H1 (cell line): ENCODE measurements at regions not wholly inside any gene's neighbourhood (a gene's known extent, or its start where the extent isn't known, plus 50 kb on each side); places are given as distances from the start of the nearest gene placed in this dataset.

Experiments used
- CTCF ChIA-PET: fragments of 300-600 bp; sonication (Branson Sonifier 250); formaldehyde crosslinking; loops from one replicate; lab custom pipeline; 2021; ENCODE audit not compliant: partially characterized antibody; lab: Charles Lee
- POLR2A ChIA-PET: fragments of 300-600 bp; sonication (Branson Sonifier 250); formaldehyde crosslinking; loops from one replicate; lab custom pipeline; 2021; ENCODE audit warnings: inconsistent platforms; ENCODE audit not compliant: partially characterized antibody; lab: Charles Lee
- DNase-seq, 2 experiments: peaks; one replicate each; pipeline versions ENCODE4 v3.0.0 to v3.0.0-alpha.2; 2010 to 2022; ENCODE audit warnings: low spot score in 2 of 2, low read depth in 1 of 2, mixed read lengths in 1 of 2
- FAIRE-seq: peaks from 2 replicates; lab custom pipeline; 2011; peaks lifted over from hg19 to GRCh38; lab: Jason Lieb, UNC
- H2AFZ ChIP-seq: 2 replicates; pipeline ENCODE4 v1.8.1; 2012; ENCODE audit warnings: low read length, inconsistent platforms
- H2AK5ac ChIP-seq: 2 replicates; pipeline ENCODE4 v1.6.1; 2013; ENCODE audit warnings: low read depth, low read length
- H2BK120ac ChIP-seq: replicated peaks from 2 replicates; pipeline ENCODE3; 2013; ENCODE audit warnings: low read depth, low read length, inconsistent platforms
- H2BK12ac ChIP-seq: 2 replicates; pipeline ENCODE4 v1.6.1; 2013; ENCODE audit warnings: low read depth, low read length
- H2BK15ac ChIP-seq: 2 replicates; pipeline ENCODE4 v1.6.1; 2013; ENCODE audit warnings: low read length
- H2BK20ac ChIP-seq: 2 replicates; pipeline ENCODE4 v1.6.1; 2013; ENCODE audit warnings: low read length
- H2BK5ac ChIP-seq: 2 replicates; pipeline ENCODE4 v1.6.1; 2013; ENCODE audit warnings: low read depth, low read length
- H3K14ac ChIP-seq: 2 replicates; pipeline ENCODE4 v1.6.1; 2013; ENCODE audit warnings: inconsistent platforms; ENCODE audit not compliant: insufficient read length
- H3K18ac ChIP-seq: 2 replicates; pipeline ENCODE4 v1.6.1; 2013; ENCODE audit warnings: low read length; ENCODE audit errors: extremely low read depth
- H3K23ac ChIP-seq: 2 replicates; pipeline ENCODE4 v1.6.1; 2013; ENCODE audit warnings: inconsistent platforms; ENCODE audit not compliant: insufficient read length
- H3K23me2 ChIP-seq: 2 replicates; pipeline ENCODE4 v1.6.1; 2013; ENCODE audit warnings: low read depth, low read length
- H3K27ac ChIP-seq: 2 replicates; pipeline ENCODE4 v1.6.1; 2011; ENCODE audit warnings: low read depth, low read length, inconsistent platforms
- H3K27me3 ChIP-seq, 4 experiments: replicated peaks in 1 of 4; 1 replicate in 1 of 4; 2 replicates in 3 of 4; pipeline versions ENCODE4 v1.6.1 to v1.8.1; 2011 to 2013; ENCODE audit warnings: low read length in 3 of 4, mild to moderate bottlenecking in 3 of 4, inconsistent platforms in 2 of 4, mixed read lengths in 2 of 4, moderate library complexity in 1 of 4; ENCODE audit not compliant: control insufficient read depth in 3 of 4, insufficient read depth in 3 of 4; ENCODE audit errors: extremely low read depth in 1 of 4
- H3K36me3 ChIP-seq, 4 experiments: 2 replicates each; pipeline versions ENCODE4 v1.6.1 to v1.8.1; 2011 to 2013; ENCODE audit warnings: mild to moderate bottlenecking in 4 of 4, low read length in 3 of 4, moderate library complexity in 2 of 4, control low read depth in 1 of 4, inconsistent platforms in 1 of 4; ENCODE audit not compliant: insufficient read depth in 4 of 4, control insufficient read depth in 2 of 4
- H3K4ac ChIP-seq: replicated peaks from 2 replicates; pipeline ENCODE3; 2013; ENCODE audit warnings: low read length, low read depth, mixed read lengths, inconsistent platforms; ENCODE audit not compliant: insufficient read length
- H3K4me1 ChIP-seq, 4 experiments: replicated peaks in 1 of 4; 1 replicate in 1 of 4; 2 replicates in 3 of 4; pipeline versions ENCODE4 v1.6.1 to v1.8.1; 2011 to 2013; ENCODE audit warnings: low read length in 3 of 4, inconsistent platforms in 2 of 4, mixed read lengths in 1 of 4; ENCODE audit not compliant: insufficient read depth in 4 of 4, control insufficient read depth in 3 of 4
- H3K4me2 ChIP-seq, 2 experiments: 2 replicates each; pipeline versions ENCODE4 v1.6.1 to v1.8.1; 2011 to 2013; ENCODE audit warnings: low read depth in 2 of 2, low read length in 2 of 2, control low read depth in 1 of 2, inconsistent platforms in 1 of 2, mild to moderate bottlenecking in 1 of 2; ENCODE audit not compliant: insufficient read depth in 1 of 2
- H3K4me3 ChIP-seq, 4 experiments: fragments of 200-600, 300-600 bp in 1 of 4; sonication (generic), shearing (Covaris generic), sonication (Bioruptor Twin) in 1 of 4; 2 replicates each; pipeline versions ENCODE4 v1.5.1 to v1.8.1; 2011 to 2016; ENCODE audit warnings: low read length in 4 of 4, low read depth in 3 of 4, control low read depth in 2 of 4, inconsistent platforms in 2 of 4, mild to moderate bottlenecking in 2 of 4, mixed read lengths in 1 of 4, moderate library complexity in 1 of 4; ENCODE audit not compliant: insufficient read depth in 2 of 4; ENCODE audit errors: extremely low read depth in 1 of 4
- H3K56ac ChIP-seq: replicated peaks from 2 replicates; pipeline ENCODE3; 2013; ENCODE audit warnings: low read depth, mild to moderate bottlenecking, mixed read lengths, low read length, inconsistent platforms; ENCODE audit not compliant: insufficient read length
- H3K79me1 ChIP-seq: 2 replicates; pipeline ENCODE4 v1.6.1; 2013; ENCODE audit warnings: low read depth, low read length, control low read depth
- H3K79me2 ChIP-seq, 2 experiments: 2 replicates each; pipeline versions ENCODE4 v1.6.1 to v1.8.1; 2012 to 2013; ENCODE audit warnings: low read length in 2 of 2, mild to moderate bottlenecking in 2 of 2, inconsistent platforms in 1 of 2; ENCODE audit not compliant: insufficient read depth in 2 of 2, control insufficient read depth in 1 of 2
- H3K9ac ChIP-seq, 4 experiments: replicated peaks in 1 of 4; 1 replicate in 1 of 4; 2 replicates in 3 of 4; pipeline versions ENCODE4 v1.6.1 to v1.8.1; 2011 to 2013; ENCODE audit warnings: low read depth in 3 of 4, low read length in 3 of 4, control low read depth in 2 of 4, mild to moderate bottlenecking in 2 of 4, moderate library complexity in 2 of 4, inconsistent platforms in 1 of 4; ENCODE audit errors: extremely low read depth in 1 of 4
- H3K9me3 ChIP-seq, 2 experiments: 2 replicates each; pipeline versions ENCODE4 v1.6.1 to v1.8.1; 2012 to 2013; ENCODE audit warnings: mild to moderate bottlenecking in 2 of 2, moderate library complexity in 2 of 2, control low read depth in 1 of 2, inconsistent platforms in 1 of 2, low read depth in 1 of 2, low read length in 1 of 2, mixed read lengths in 1 of 2; ENCODE audit not compliant: insufficient read depth in 2 of 2
- H4K20me1 ChIP-seq, 2 experiments: replicated peaks in 1 of 2; 2 replicates each; pipeline versions ENCODE3 to v1.8.1; 2011 to 2013; ENCODE audit warnings: inconsistent platforms in 2 of 2, low read length in 2 of 2, mild to moderate bottlenecking in 1 of 2; ENCODE audit not compliant: insufficient read depth in 2 of 2, control insufficient read depth in 1 of 2
- H4K5ac ChIP-seq: 2 replicates; pipeline ENCODE4 v1.6.1; 2013; ENCODE audit warnings: low read length, low read depth, mixed read lengths, inconsistent platforms; ENCODE audit not compliant: insufficient read length
- H4K8ac ChIP-seq: 2 replicates; pipeline ENCODE4 v1.8.0; 2013; ENCODE audit warnings: mild to moderate bottlenecking, moderate library complexity, low read length, inconsistent platforms; ENCODE audit not compliant: insufficient read depth; ENCODE audit errors: extremely low read depth
- H4K91ac ChIP-seq: replicated peaks from 2 replicates; pipeline ENCODE3; 2013; ENCODE audit warnings: low read length, mixed read lengths, inconsistent platforms; ENCODE audit not compliant: insufficient read length
- FOSL1 ChIP-seq: IDR thresholded peaks from 2 replicates; pipeline ENCODE4 v1.6.1; 2011; ENCODE audit warnings: mild to moderate bottlenecking, low read depth, low read length, moderate library complexity; ENCODE audit not compliant: insufficient read depth
- GABPA ChIP-seq: IDR thresholded peaks from 2 replicates; pipeline ENCODE4 v1.6.1; 2011; ENCODE audit warnings: mild to moderate bottlenecking, low read length, moderate library complexity, borderline replicate concordance; ENCODE audit not compliant: insufficient read depth
- HDAC6 ChIP-seq: IDR thresholded peaks from one replicate; pipeline ENCODE4 v1.7.1; 2012; ENCODE audit warnings: low read depth, mild to moderate bottlenecking, inconsistent platforms, low read length, moderate library complexity
- POLR2A ChIP-seq, 2 experiments: IDR thresholded peaks; 1 replicate in 1 of 2; 2 replicates in 1 of 2; pipeline ENCODE4 v1.6.1; 2011; ENCODE audit warnings: low read depth in 2 of 2, low read length in 2 of 2, mild to moderate bottlenecking in 2 of 2; ENCODE audit errors: control extremely low read depth in 1 of 2
- RNF2 ChIP-seq: fragments of 200-900, 300-1000 bp; sonication (generic); IDR thresholded peaks from 2 replicates; pipeline ENCODE4 v1.7.1; 2016; ENCODE audit warnings: borderline replicate concordance, low read depth, mild to moderate bottlenecking, antibody characterized with exemption, low read length; ENCODE audit not compliant: poor library complexity, severe bottlenecking; ENCODE audit errors: missing control alignments
- SIN3A ChIP-seq, 2 experiments: IDR thresholded peaks in 1 of 2; conservative IDR thresholded peaks in 1 of 2; 2 replicates each; pipeline ENCODE4 v1.6.1; 2011 to 2012; ENCODE audit warnings: low read length in 2 of 2, improper control_type of control experiment in 1 of 2, low read depth in 1 of 2, mild to moderate bottlenecking in 1 of 2
- TBP ChIP-seq: IDR thresholded peaks from 2 replicates; pipeline ENCODE4 v1.6.1; 2011; ENCODE audit warnings: low read depth, low read length, improper control_type of control experiment
- TEAD4 ChIP-seq: IDR thresholded peaks from 2 replicates; pipeline ENCODE4 v1.6.1; 2012; ENCODE audit warnings: low read depth, low read length, inconsistent platforms, mixed read lengths
- YY1 ChIP-seq: IDR thresholded peaks from 2 replicates; pipeline ENCODE4 v1.6.1; 2011; ENCODE audit warnings: low read depth, mild to moderate bottlenecking, low read length
- WGBS, 2 experiments: shearing (Covaris generic) in 1 of 2; methylation state at CpG; one replicate each; pipeline versions ENCODE4 v1.1.6 to v1.1.7; 2013 to 2015; ENCODE audit warnings: low lambda C conversion rate in 2 of 2, mixed read lengths in 2 of 2, inconsistent platforms in 1 of 2, low coverage in 1 of 2, missing lambda C conversion rate in 1 of 2; ENCODE audit not compliant: insufficient replicate concordance in 2 of 2, insufficient coverage in 1 of 2, insufficient read length in 1 of 2; ENCODE audit errors: extremely low coverage in 1 of 2, missing lambda C conversion rate in 1 of 2; 5-methylcytosine and 5-hydroxymethylcytosine counted together
- TF ChIP-seq, protein P1 (sequence below), 3 experiments: IDR thresholded peaks; 1 replicate in 2 of 3; 2 replicates in 1 of 3; pipeline versions ENCODE4 v1.5.1 to v1.6.1; 2011; ENCODE audit warnings: low read length in 3 of 3, mild to moderate bottlenecking in 3 of 3, inconsistent platforms in 2 of 3, low read depth in 1 of 3, moderate library complexity in 1 of 3; ENCODE audit not compliant: insufficient read depth in 1 of 3; ENCODE audit errors: control extremely low read depth in 1 of 3

GRCh38 chr22:22814666-22815396 lies 72.8 kb upstream of the IGLL5 start:
- H3K79me1 ChIP-seq = no peaks in the 10 kb centered on the region
- WGBS, 2 experiments = 77% methylated on average over 14 of the region's 14 CpGs; no CpG with 5 or more reads in 1 of the 2 experiments
- H3K36me3 ChIP-seq = no peaks in the 10 kb centered on the region
- H4K8ac ChIP-seq = no peak overlapping the region
- H2AK5ac ChIP-seq = no peak overlapping the region
- no peaks in the 10 kb centered on the region for H4K20me1 ChIP-seq
- no peak overlapping the region for H3K9ac ChIP-seq
- peaks cover 49 to 90% of the 10 kb centered on the region in 2 experiments; a peak in 3 of 4 replicates for H3K9me3 ChIP-seq
- H3K23ac ChIP-seq = no peak overlapping the region
- no peaks in the 10 kb centered on the region for H3K79me2 ChIP-seq
- H3K23me2 ChIP-seq = no peaks in the 10 kb centered on the region
- DNase-seq = no peak
- H3K4ac ChIP-seq = no peak overlapping the region
- CTCF ChIA-PET = interaction anchor here (0.8 kb wide), 1 partner anchor 16 kb away, joined by 3 read pairs; no protein-coding TSS in a partner anchor
- no peak overlapping the region for H3K27ac ChIP-seq
- no peak overlapping the region for H3K4me2 ChIP-seq
- H3K56ac ChIP-seq = no peak overlapping the region
- POLR2A ChIA-PET = no interaction called here
- no peaks in the 10 kb centered on the region for H3K4me1 ChIP-seq
- no peak overlapping the region for H3K4me3 ChIP-seq
- no peak overlapping the region for H2BK15ac ChIP-seq
- no peak overlapping the region for H4K91ac ChIP-seq
- H2BK120ac ChIP-seq = no peak overlapping the region
- H2BK5ac ChIP-seq = no peak overlapping the region
- H3K27me3 ChIP-seq = peaks cover 17 to 51% (median 27%) of the 10 kb centered on the region in 4 experiments; a peak in 5 of 7 replicates
- no peak for FAIRE-seq
- no peak overlapping the region for H2BK20ac ChIP-seq
- no peak overlapping the region for H2AFZ ChIP-seq
- H2BK12ac ChIP-seq = no peak overlapping the region
- H4K5ac ChIP-seq = no peak overlapping the region
- no peak overlapping the region for H3K18ac ChIP-seq
- H3K14ac ChIP-seq = no peak overlapping the region
- TF ChIP-seq YY1 = no peak
- TF ChIP-seq, protein P1, sequence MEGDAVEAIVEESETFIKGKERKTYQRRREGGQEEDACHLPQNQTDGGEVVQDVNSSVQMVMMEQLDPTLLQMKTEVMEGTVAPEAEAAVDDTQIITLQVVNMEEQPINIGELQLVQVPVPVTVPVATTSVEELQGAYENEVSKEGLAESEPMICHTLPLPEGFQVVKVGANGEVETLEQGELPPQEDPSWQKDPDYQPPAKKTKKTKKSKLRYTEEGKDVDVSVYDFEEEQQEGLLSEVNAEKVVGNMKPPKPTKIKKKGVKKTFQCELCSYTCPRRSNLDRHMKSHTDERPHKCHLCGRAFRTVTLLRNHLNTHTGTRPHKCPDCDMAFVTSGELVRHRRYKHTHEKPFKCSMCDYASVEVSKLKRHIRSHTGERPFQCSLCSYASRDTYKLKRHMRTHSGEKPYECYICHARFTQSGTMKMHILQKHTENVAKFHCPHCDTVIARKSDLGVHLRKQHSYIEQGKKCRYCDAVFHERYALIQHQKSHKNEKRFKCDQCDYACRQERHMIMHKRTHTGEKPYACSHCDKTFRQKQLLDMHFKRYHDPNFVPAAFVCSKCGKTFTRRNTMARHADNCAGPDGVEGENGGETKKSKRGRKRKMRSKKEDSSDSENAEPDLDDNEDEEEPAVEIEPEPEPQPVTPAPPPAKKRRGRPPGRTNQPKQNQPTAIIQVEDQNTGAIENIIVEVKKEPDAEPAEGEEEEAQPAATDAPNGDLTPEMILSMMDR (IDR thresholded peaks at IDR 0.05; ENCODE audit: control extremely low read depth in 1 of 3, insufficient read depth in 1 of 3, low read depth in 1 of 3, low read length in 3 of 3) = no peak
- no peak for TF ChIP-seq GABPA
- no peak for TF ChIP-seq POLR2A (IDR thresholded peaks at IDR 0.05; ENCODE audit: control extremely low read depth in 1 of 2, low read depth in 2 of 2, low read length in 2 of 2)
- no peak for TF ChIP-seq SIN3A (conservative IDR thresholded peaks at IDR 0.05 in 1 of 2, IDR thresholded peaks at IDR 0.05 in 1 of 2; ENCODE audit: low read depth in 1 of 2, low read length in 2 of 2)
- no peak for TF ChIP-seq RNF2
- TF ChIP-seq FOSL1 = no peak
- no peak for TF ChIP-seq TBP
- TF ChIP-seq HDAC6 = no peak
- TF ChIP-seq TEAD4 = no peak
